ENCODE measurements at regions not wholly inside any gene's neighbourhood (a gene's known extent, or its start where the extent isn't known, plus 50 kb on each side); places are given as distances from the start of the nearest gene placed in this dataset.

DNA sequence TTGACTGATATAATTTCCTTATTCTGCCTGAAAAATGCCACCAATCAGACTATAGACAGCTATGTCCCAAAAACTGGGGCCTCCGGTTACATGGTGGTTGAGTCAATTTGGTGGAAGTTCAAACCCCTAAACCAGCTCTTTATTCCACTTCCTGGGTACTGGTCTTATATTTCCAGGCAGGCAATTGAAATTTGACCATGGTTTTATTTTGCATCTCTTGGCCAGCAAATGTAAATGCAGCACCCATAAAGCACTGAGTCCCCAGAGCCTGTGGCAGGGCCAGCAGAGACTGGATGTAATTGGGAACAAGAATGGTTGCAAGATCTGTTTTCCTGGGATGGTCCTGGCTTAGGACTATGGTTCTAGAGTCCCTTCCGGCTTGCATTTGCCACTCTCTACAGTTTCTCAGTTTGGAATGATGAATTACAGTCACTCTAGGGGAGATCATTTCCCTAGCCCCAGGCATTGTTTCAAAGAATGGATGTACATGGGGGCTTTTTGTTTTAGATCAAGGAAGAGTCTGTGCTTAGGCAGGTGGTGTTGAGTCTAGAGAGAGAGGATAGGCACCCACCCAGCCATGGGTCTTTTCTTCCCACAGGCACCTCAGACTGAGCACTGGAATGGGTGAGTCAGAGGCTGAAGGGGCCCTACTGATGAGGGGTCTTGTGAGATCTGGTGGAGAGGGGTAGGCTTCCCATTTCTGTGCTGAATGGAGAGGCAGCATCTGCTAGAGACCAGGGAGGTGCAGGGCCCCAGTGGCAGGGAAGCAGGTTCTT is 108.4 kb upstream of the CDC42EP3 start:
- no peaks in the 10 kb centered on the region for H3K27me3 Mint-ChIP-seq (ENCODE audit: low read depth)
- H3K27ac ChIP-seq (ENCODE audit: insufficient read length, low read depth, low read length), result no peak overlapping the region

More for the DNA sequence above, 108.4 kb upstream of the CDC42EP3 start:
- no peak overlapping the region for H3K14ac ChIP-seq (ENCODE audit: insufficient read depth, low read length)
- no peak overlapping the region for H3K4me2 ChIP-seq (ENCODE audit: insufficient read depth, insufficient read length, low read length)
- H3K23ac ChIP-seq (ENCODE audit: insufficient read length, low read depth, low read length), result no peak overlapping the region
- H4K8ac ChIP-seq (replicated peaks; ENCODE audit: insufficient read length, low read depth, low read length), result no peak overlapping the region
- no peak overlapping the region for H2BK12ac ChIP-seq (ENCODE audit: insufficient read length, low read depth, low read length)
- no peak for DNase-seq
- no CpG with 5 or more reads among the region's 2 CpGs for WGBS (ENCODE audit: extremely low coverage, insufficient read length, low lambda C conversion rate)
- no peaks in the 10 kb centered on the region for H3K4me1 ChIP-seq (ENCODE audit: insufficient read depth, low read length)
- H3K9ac ChIP-seq (ENCODE audit: extremely low read depth, insufficient read length, low read length), result no peak overlapping the region
- H3K4me3 Mint-ChIP-seq, result no peak overlapping the region
- H2AK5ac ChIP-seq (ENCODE audit: insufficient read length, low read length), result no peak overlapping the region
- no peaks in the 10 kb centered on the region for H4K20me1 ChIP-seq (ENCODE audit: control insufficient read depth, insufficient read depth, insufficient read length)
- H3K27ac Mint-ChIP-seq, result no peak overlapping the region
- H2BK20ac ChIP-seq (ENCODE audit: low read depth, low read length, poor library complexity, severe bottlenecking), result no peak overlapping the region
- no peak overlapping the region for H2BK120ac ChIP-seq (ENCODE audit: low read depth, low read length, poor library complexity, severe bottlenecking)
- H2AFZ ChIP-seq (ENCODE audit: low read length), result no peak overlapping the region
- no peaks in the 10 kb centered on the region for H3K79me2 ChIP-seq (ENCODE audit: insufficient read depth, low read length)
- H4K5ac ChIP-seq (ENCODE audit: insufficient read length, low read depth, low read length), result no peak overlapping the region
- no peak overlapping the region for H2BK5ac ChIP-seq (ENCODE audit: insufficient read length, low read length)
- no peak overlapping the region for H3K4ac ChIP-seq (ENCODE audit: low read depth, low read length)
- no peak overlapping the region for H3T11ph ChIP-seq (ENCODE audit: low read length)
- no peaks in the 10 kb centered on the region for H3K27me3 ChIP-seq (ENCODE audit: insufficient read depth, low read length)
- no peak overlapping the region for H3K18ac ChIP-seq (ENCODE audit: insufficient read length, low read depth, low read length)
- peaks cover 4% of the 10 kb centered on the region for H3K9me3 ChIP-seq (ENCODE audit: control insufficient read depth, low read depth, low read length)
- TF ChIP-seq, protein P1, sequence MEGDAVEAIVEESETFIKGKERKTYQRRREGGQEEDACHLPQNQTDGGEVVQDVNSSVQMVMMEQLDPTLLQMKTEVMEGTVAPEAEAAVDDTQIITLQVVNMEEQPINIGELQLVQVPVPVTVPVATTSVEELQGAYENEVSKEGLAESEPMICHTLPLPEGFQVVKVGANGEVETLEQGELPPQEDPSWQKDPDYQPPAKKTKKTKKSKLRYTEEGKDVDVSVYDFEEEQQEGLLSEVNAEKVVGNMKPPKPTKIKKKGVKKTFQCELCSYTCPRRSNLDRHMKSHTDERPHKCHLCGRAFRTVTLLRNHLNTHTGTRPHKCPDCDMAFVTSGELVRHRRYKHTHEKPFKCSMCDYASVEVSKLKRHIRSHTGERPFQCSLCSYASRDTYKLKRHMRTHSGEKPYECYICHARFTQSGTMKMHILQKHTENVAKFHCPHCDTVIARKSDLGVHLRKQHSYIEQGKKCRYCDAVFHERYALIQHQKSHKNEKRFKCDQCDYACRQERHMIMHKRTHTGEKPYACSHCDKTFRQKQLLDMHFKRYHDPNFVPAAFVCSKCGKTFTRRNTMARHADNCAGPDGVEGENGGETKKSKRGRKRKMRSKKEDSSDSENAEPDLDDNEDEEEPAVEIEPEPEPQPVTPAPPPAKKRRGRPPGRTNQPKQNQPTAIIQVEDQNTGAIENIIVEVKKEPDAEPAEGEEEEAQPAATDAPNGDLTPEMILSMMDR (conservative IDR thresholded peaks at IDR 0.05), result no peak
- peaks cover 4 to 10% of the 10 kb centered on the region in 2 experiments; a peak in 4 of 5 replicates for H3K9me3 Mint-ChIP-seq
- peaks cover 0 to 5% (median 0%) of the 10 kb centered on the region in 3 experiments; a peak in 4 of 7 replicates for H3K36me3 Mint-ChIP-seq (ENCODE audit: insufficient read depth in 1 of 3, low read depth in 3 of 3)
- H3K23me2 ChIP-seq (ENCODE audit: insufficient read length, low read depth, low read length, poor library complexity, severe bottlenecking), result no peaks in the 10 kb centered on the region
- no peak overlapping the region for H4K91ac ChIP-seq (ENCODE audit: insufficient read length, low read depth, low read length)
- no peak overlapping the region for H3K56ac ChIP-seq (ENCODE audit: insufficient read length, low read depth, low read length)
- H3K79me1 ChIP-seq (ENCODE audit: insufficient read depth, low read depth, low read length, poor library complexity, severe bottlenecking), result no peaks in the 10 kb centered on the region
- H3K4me1 Mint-ChIP-seq, result peaks cover 10 to 18% of the 10 kb centered on the region in 2 experiments
- no peak overlapping the region for H2BK15ac ChIP-seq (ENCODE audit: low read depth, low read length)
